H54 (cell line): ENCODE measurements at regions not wholly inside any gene's neighbourhood (a gene's known extent, or its start where the extent isn't known, plus 50 kb on each side); places are given as distances from the start of the nearest gene placed in this dataset.

ENCODE experiments used
- DNase-seq: peaks from one replicate; pipeline ENCODE4 v3.0.0; 2011; ENCODE audit warnings: low spot score, mixed read lengths; ENCODE audit not compliant: insufficient read length
- FAIRE-seq: peaks from 3 replicates; lab custom pipeline; 2011; peaks lifted over from hg19 to GRCh38; lab: Jason Lieb, UNC
- POLR2A ChIP-seq: IDR thresholded peaks from 2 replicates; pipeline ENCODE4 v1.6.1; 2011; ENCODE audit warnings: low read depth, mild to moderate bottlenecking, low read length

GRCh38 chr6:90803956-90804355, 217.1 kb upstream of the MAP3K7 start:
- FAIRE-seq (no peak), DNase-seq (no peak)
- no peak for TF ChIP-seq POLR2A

- TF ChIP-seq POLR2A = no peak
- DNase-seq (no peak), FAIRE-seq (no peak)
These were observed 208.2 kb upstream of the MAP3K7 start for GRCh38 chr6:90795078-90795477.

- no peak for TF ChIP-seq POLR2A
- FAIRE-seq = no peak
These were observed 206.9 kb upstream of the MAP3K7 start for GRCh38 chr6:90793771-90794170.

GRCh38 chr6:90790696-90791095, 203.8 kb upstream of the MAP3K7 start:
- FAIRE-seq = no peak
- no peak for TF ChIP-seq POLR2A
- peak; percentile 1 for DNase-seq

More at GRCh38 chr6:90793771-90794170, 206.9 kb upstream of the MAP3K7 start:
- DNase-seq = no peak

- no peak for DNase-seq
- FAIRE-seq = no peak
- TF ChIP-seq POLR2A = no peak
These were observed 203.2 kb upstream of the MAP3K7 start for GRCh38 chr6:90790058-90790457.

- DNase-seq (no peak), FAIRE-seq (no peak)
- no peak for TF ChIP-seq POLR2A
These were observed 201.9 kb upstream of the MAP3K7 start for GRCh38 chr6:90788781-90789180.

- FAIRE-seq = no peak
- no peak for DNase-seq
- no peak for TF ChIP-seq POLR2A
These were observed 200.6 kb upstream of the MAP3K7 start for GRCh38 chr6:90787446-90787845.

GRCh38 chr6:90780778-90781177, 193.9 kb upstream of the MAP3K7 start:
- FAIRE-seq (no peak), DNase-seq (no peak)
- no peak for TF ChIP-seq POLR2A

- DNase-seq (no peak), FAIRE-seq (no peak)
- no peak for TF ChIP-seq POLR2A
These were observed 193.3 kb upstream of the MAP3K7 start for GRCh38 chr6:90780141-90780540.

GRCh38 chr6:90778417-90779203, 191.7 kb upstream of the MAP3K7 start:
- DNase-seq (no peak), FAIRE-seq (no peak)
- TF ChIP-seq POLR2A = no peak

- TF ChIP-seq POLR2A = no peak
- no peak for FAIRE-seq
- no peak for DNase-seq
These were observed 183.9 kb upstream of the MAP3K7 start for GRCh38 chr6:90770778-90771177.

- no peak for TF ChIP-seq POLR2A
- DNase-seq (no peak), FAIRE-seq (no peak)
These were observed 179.0 kb upstream of the MAP3K7 start for GRCh38 chr6:90765895-90766294.

GRCh38 chr6:90765491-90765890, 178.6 kb upstream of the MAP3K7 start:
- DNase-seq = no peak
- TF ChIP-seq POLR2A = no peak
- no peak for FAIRE-seq

- FAIRE-seq (no peak), DNase-seq (no peak)
- TF ChIP-seq POLR2A = no peak
These were observed 177.1 kb upstream of the MAP3K7 start for GRCh38 chr6:90764001-90764400.

- no peak for TF ChIP-seq POLR2A
- no peak for DNase-seq
- no peak for FAIRE-seq
These were observed 172.8 kb upstream of the MAP3K7 start for GRCh38 chr6:90759664-90760063.

- FAIRE-seq (no peak), DNase-seq (no peak)
- TF ChIP-seq POLR2A = no peak
These were observed 171.9 kb upstream of the MAP3K7 start for GRCh38 chr6:90758741-90759140.
